IMR-90 (cell line): ENCODE measurements at regions not wholly inside any gene's neighbourhood (a gene's known extent, or its start where the extent isn't known, plus 50 kb on each side); places are given as distances from the start of the nearest gene placed in this dataset.

Experiments used
- ATAC-seq: fragments of 200-7000 bp; cut with Tn5 transposase; 2 replicates; pipeline ENCODE4 v1.9.1; 2020; ENCODE audit warnings: low read depth, mild to moderate bottlenecking, moderate library complexity
- BruUV-seq: library from RNA; stranded (reverse); fragments of 400-500 nt; replicated peaks from 2 replicates; lab custom pipeline; 2021; lab: Mats Ljungman, UMichigan
- CTCF ChIA-PET: fragments of 300-600 bp; formaldehyde crosslinking; extraction: SDS; loops from one replicate; lab custom pipeline; 2021; ENCODE audit warnings: antibody characterized with exemption; lab: Yijun Ruan, JAX
- POLR2A ChIA-PET: fragments of 300-600 bp; sonication (Branson Sonifier 250); formaldehyde crosslinking; loops from one replicate; lab custom pipeline; 2022; ENCODE audit warnings: antibody characterized with exemption; ENCODE audit not compliant: unreplicated experiment; lab: Charles Lee
- DNase-seq: peaks from one replicate; pipeline ENCODE4 v3.0.0; 2013
- H2AFZ ChIP-seq: replicated peaks from 2 replicates; pipeline ENCODE3; 2013; ENCODE audit warnings: low read length, mild to moderate bottlenecking; ENCODE audit not compliant: poor library complexity
- H2AK5ac ChIP-seq: 2 replicates; pipeline ENCODE4 v1.6.1; 2013; ENCODE audit warnings: low read depth, low read length, inconsistent platforms
- H2AK9ac ChIP-seq: replicated peaks from 2 replicates; pipeline ENCODE3; 2013; ENCODE audit warnings: mild to moderate bottlenecking, low read depth, low read length, moderate library complexity; ENCODE audit not compliant: poor library complexity
- H2BK120ac ChIP-seq: 2 replicates; pipeline ENCODE4 v1.6.1; 2013; ENCODE audit warnings: low read depth, low read length, inconsistent platforms
- H2BK15ac ChIP-seq: 3 replicates; pipeline ENCODE4 v1.6.1; 2013; ENCODE audit warnings: low read depth, low read length, inconsistent platforms
- H2BK20ac ChIP-seq: 2 replicates; pipeline ENCODE4 v1.6.1; 2013; ENCODE audit warnings: low read depth, mild to moderate bottlenecking, inconsistent platforms, low read length, moderate library complexity
- H2BK5ac ChIP-seq: 2 replicates; pipeline ENCODE4 v1.6.1; 2013; ENCODE audit warnings: mild to moderate bottlenecking, low read depth, low read length, inconsistent platforms; ENCODE audit not compliant: poor library complexity, severe bottlenecking
- H3K14ac ChIP-seq: replicated peaks from 2 replicates; pipeline ENCODE4 v1.6.1; 2013; ENCODE audit warnings: low read depth, low read length, inconsistent platforms
- H3K18ac ChIP-seq: 2 replicates; pipeline ENCODE4 v1.6.1; 2013; ENCODE audit warnings: low read depth, low read length, control low read depth
- H3K23ac ChIP-seq: 2 replicates; pipeline ENCODE4 v1.6.1; 2013; ENCODE audit warnings: low read depth, low read length, inconsistent platforms
- H3K27ac ChIP-seq: 2 replicates; pipeline ENCODE4 v1.5.1; 2013; ENCODE audit warnings: mild to moderate bottlenecking, control low read depth, low read length; ENCODE audit not compliant: insufficient read depth
- H3K27me3 ChIP-seq: 2 replicates; pipeline ENCODE4 v1.6.1; 2013; ENCODE audit warnings: low read length; ENCODE audit not compliant: control insufficient read depth, insufficient read depth
- H3K36me3 ChIP-seq: 2 replicates; pipeline ENCODE4 v1.6.1; 2013; ENCODE audit warnings: low read length, mixed read lengths; ENCODE audit not compliant: control insufficient read depth, insufficient read depth
- H3K4ac ChIP-seq: 2 replicates; pipeline ENCODE4 v1.6.1; 2013; ENCODE audit warnings: low read depth, low read length, inconsistent platforms
- H3K4me1 ChIP-seq: 2 replicates; pipeline ENCODE4 v1.6.1; 2013; ENCODE audit warnings: low read length, mixed read lengths; ENCODE audit not compliant: control insufficient read depth, insufficient read depth
- H3K4me2 ChIP-seq: 2 replicates; pipeline ENCODE4 v1.6.1; 2013; ENCODE audit warnings: low read depth, mild to moderate bottlenecking, control low read depth, low read length, moderate library complexity
- H3K4me3 ChIP-seq: 2 replicates; pipeline ENCODE4 v1.5.1; 2013; ENCODE audit warnings: low read depth, mild to moderate bottlenecking, control low read depth, low read length, moderate library complexity; ENCODE audit not compliant: insufficient read depth
- H3K56ac ChIP-seq: 2 replicates; pipeline ENCODE4 v1.6.1; 2013; ENCODE audit warnings: low read length, inconsistent platforms; ENCODE audit not compliant: insufficient read depth; ENCODE audit errors: extremely low read depth
- H3K79me1 ChIP-seq, 2 experiments: 2 replicates each; pipeline ENCODE4 v1.6.1; 2013; ENCODE audit warnings: low read length in 2 of 2, inconsistent platforms in 1 of 2, low read depth in 1 of 2
- H3K9ac ChIP-seq: 2 replicates; pipeline ENCODE4 v1.6.1; 2013; ENCODE audit warnings: low read depth, low read length, control low read depth
- H3K9me1 ChIP-seq: 2 replicates; pipeline ENCODE4 v1.6.1; 2013; ENCODE audit warnings: low read length, inconsistent platforms; ENCODE audit not compliant: insufficient read depth
- H3K9me3 ChIP-seq: 2 replicates; pipeline ENCODE4 v1.6.1; 2013; ENCODE audit warnings: low read length; ENCODE audit not compliant: control insufficient read depth, insufficient read depth
- H4K20me1 ChIP-seq: 2 replicates; pipeline ENCODE4 v1.6.1; 2013; ENCODE audit warnings: low read length, inconsistent platforms; ENCODE audit not compliant: insufficient read depth
- H4K5ac ChIP-seq: 2 replicates; pipeline ENCODE4 v1.6.1; 2013; ENCODE audit warnings: mild to moderate bottlenecking, low read depth, low read length, control low read depth
- H4K8ac ChIP-seq, 2 experiments: 2 replicates each; pipeline ENCODE4 v1.6.1; 2013; ENCODE audit warnings: low read depth in 2 of 2, low read length in 2 of 2, control low read depth in 1 of 2, inconsistent platforms in 1 of 2
- H4K91ac ChIP-seq: 2 replicates; pipeline ENCODE4 v1.6.1; 2013; ENCODE audit warnings: low read depth, low read length, inconsistent platforms; ENCODE audit not compliant: insufficient read depth
- BHLHE40 ChIP-seq: fragments of 150-350 bp; IDR thresholded peaks from 2 replicates; pipeline ENCODE4 v1.6.1; 2016; ENCODE audit warnings: mild to moderate bottlenecking, low read depth, low read length
- CEBPB ChIP-seq: IDR thresholded peaks from 2 replicates; pipeline ENCODE4 v1.6.1; 2012; ENCODE audit warnings: low read depth, low read length, improper control_type of control experiment
- CHD1 ChIP-seq: IDR thresholded peaks from 2 replicates; pipeline ENCODE4 v1.6.1; 2012; ENCODE audit warnings: low read depth, low read length, improper control_type of control experiment
- FOS ChIP-seq: fragments of 150-350 bp; IDR thresholded peaks from 2 replicates; pipeline ENCODE4 v1.6.1; 2016; ENCODE audit warnings: low read depth, low read length
- MAFK ChIP-seq: IDR thresholded peaks from 2 replicates; pipeline ENCODE4 v1.6.1; 2012; ENCODE audit warnings: low read depth, low read length, improper control_type of control experiment
- MAZ ChIP-seq: IDR thresholded peaks from 2 replicates; pipeline ENCODE4 v1.6.1; 2012; ENCODE audit warnings: low read depth, mild to moderate bottlenecking, low read length, improper control_type of control experiment, moderate library complexity, borderline replicate concordance
- MXI1 ChIP-seq: IDR thresholded peaks from 2 replicates; pipeline ENCODE4 v1.6.1; 2012; ENCODE audit warnings: low read depth, mild to moderate bottlenecking, low read length, moderate library complexity, borderline replicate concordance
- RAD21 ChIP-seq: IDR thresholded peaks from 2 replicates; pipeline ENCODE4 v1.6.1; 2012; ENCODE audit warnings: low read length, improper control_type of control experiment
- RCOR1 ChIP-seq: IDR thresholded peaks from 2 replicates; pipeline ENCODE4 v1.6.1; 2012; ENCODE audit warnings: mild to moderate bottlenecking, low read length, improper control_type of control experiment; ENCODE audit not compliant: insufficient replicate concordance
- RFX5 ChIP-seq: IDR thresholded peaks from 2 replicates; pipeline ENCODE4 v1.8.0; 2012; ENCODE audit warnings: low read depth, mild to moderate bottlenecking, low read length, moderate library complexity
- WGBS, 2 experiments: methylation state at CpG; one replicate each; pipeline versions ENCODE4 v1.1.5 to v1.1.7; 2013; ENCODE audit warnings: missing lambda C conversion rate in 2 of 2; ENCODE audit not compliant: insufficient read length in 1 of 2; ENCODE audit errors: extremely low coverage in 2 of 2; 5-methylcytosine and 5-hydroxymethylcytosine counted together
- dilution Hi-C: fragments of 300-500 bp; cut with HindIII; formaldehyde crosslinking; loops from one replicate; pipeline ENCODE4 v1.14.3; 2018; ENCODE audit warnings: low sequenced_read_pairs; ENCODE audit not compliant: unreplicated experiment
- in situ Hi-C: fragments of 300-500 bp; cut with MboI; formaldehyde crosslinking; loops from 3 replicates; pipeline ENCODE4 v1.14.3; 2019; ENCODE audit warnings: low sequenced_read_pairs, inconsistent platforms, mixed read lengths
- intact Hi-C: fragments of 100-400 bp; cut with micrococcal nuclease; formaldehyde crosslinking; loops from 2 replicates; pipeline ENCODE4 v1.10.0; 2022
- TF ChIP-seq, protein P1 (sequence below): fragments of 150-350 bp; IDR thresholded peaks from 2 replicates; pipeline ENCODE4 v1.6.1; 2017; ENCODE audit warnings: mild to moderate bottlenecking, antibody characterized with exemption, low read length, low read depth

GRCh38 chr4:175087145-175087544 is 169.0 kb downstream of the ADAM29 start:
- TF ChIP-seq MAFK (no peak), RFX5 (no peak), CEBPB (no peak), BHLHE40 (no peak), RAD21 (no peak), RCOR1 (no peak), FOS (no peak), CHD1 (no peak), MAZ (no peak), MXI1 (no peak)
- TF ChIP-seq, protein P1, sequence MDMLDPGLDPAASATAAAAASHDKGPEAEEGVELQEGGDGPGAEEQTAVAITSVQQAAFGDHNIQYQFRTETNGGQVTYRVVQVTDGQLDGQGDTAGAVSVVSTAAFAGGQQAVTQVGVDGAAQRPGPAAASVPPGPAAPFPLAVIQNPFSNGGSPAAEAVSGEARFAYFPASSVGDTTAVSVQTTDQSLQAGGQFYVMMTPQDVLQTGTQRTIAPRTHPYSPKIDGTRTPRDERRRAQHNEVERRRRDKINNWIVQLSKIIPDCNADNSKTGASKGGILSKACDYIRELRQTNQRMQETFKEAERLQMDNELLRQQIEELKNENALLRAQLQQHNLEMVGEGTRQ, result no peak
- Histone ChIP-seq H4K20me1 (no peaks in the 10 kb centered on the region), H2BK120ac (no peak overlapping the region), H2BK20ac (no peak overlapping the region), H3K56ac (no peak overlapping the region), H3K4me1 (no peaks in the 10 kb centered on the region), H3K36me3 (no peaks in the 10 kb centered on the region), H4K5ac (no peak overlapping the region), H3K79me1 (no peaks in the 10 kb centered on the region), H3K4ac (no peak overlapping the region), H2AK9ac (no peak overlapping the region), H3K27ac (no peak overlapping the region), H2AFZ (no peak overlapping the region), H3K14ac (no peak overlapping the region), H3K23ac (no peak overlapping the region), H2BK15ac (no peak overlapping the region), H4K8ac (no peak overlapping the region), H2BK5ac (no peak overlapping the region), H3K9me1 (no peaks in the 10 kb centered on the region), H3K18ac (no peak overlapping the region), H2AK5ac (no peak overlapping the region), H3K4me3 (no peak overlapping the region), H3K9ac (no peak overlapping the region), H3K4me2 (no peak overlapping the region), H3K27me3 (no peaks in the 10 kb centered on the region), H3K9me3 (peaks cover 4% of the 10 kb centered on the region), H4K91ac (no peak overlapping the region)
- ChIA-PET CTCF (no interaction called here), POLR2A (no interaction called here)
- in situ Hi-C loops, result no loop called here
- ATAC-seq (no peak), DNase-seq (no peak)
- intact Hi-C loops, result no loop called here
- dilution Hi-C loops, result no loop called here
- WGBS, 2 experiments, result no CpG with 5 or more reads among the region's 1 CpG
- BruUV-seq, result no TSS peak
